ENCODE measurements at regions not wholly inside any gene's neighbourhood (a gene's known extent, or its start where the extent isn't known, plus 50 kb on each side); places are given as distances from the start of the nearest gene placed in this dataset.
A peak's percentile ranks its signal among the peaks of the same experiment; 100 is the strongest.
"Not testable (repeated sequence)": the region's sequence is repeated elsewhere in the genome, so short reads cannot be mapped to it uniquely, and the experiment has no call there.

- no peak for DNase-seq (ENCODE audit: low spot score in 2 of 2)
- FAIRE-seq: peak; percentile 64
Observed at GRCh38 chr17:70422862-70423261, 253.5 kb downstream of the KCNJ2 start.

GRCh38 chr17:70423562-70423961, 254.2 kb downstream of the KCNJ2 start:
- no peak for DNase-seq (ENCODE audit: low spot score in 2 of 2)
- FAIRE-seq: no peak

GRCh38 chr17:70426752-70427151, 257.4 kb downstream of the KCNJ2 start:
- no peak for FAIRE-seq
- DNase-seq (ENCODE audit: low spot score in 2 of 2): no peak

- DNase-seq (ENCODE audit: low spot score in 2 of 2) (no peak), FAIRE-seq (no peak)
Observed at GRCh38 chr17:70434536-70435490, 265.5 kb downstream of the KCNJ2 start.

GRCh38 chr17:70437656-70438055, 268.3 kb downstream of the KCNJ2 start:
- FAIRE-seq (no peak), DNase-seq (ENCODE audit: low spot score in 2 of 2) (no peak)

GRCh38 chr17:70446446-70446845, 277.1 kb downstream of the KCNJ2 start:
- no peak for DNase-seq (ENCODE audit: low spot score in 2 of 2)
- FAIRE-seq: no peak

GRCh38 chr17:70447588-70447987, 278.3 kb downstream of the KCNJ2 start:
- FAIRE-seq: no peak
- DNase-seq (ENCODE audit: low spot score in 2 of 2): no peak

- not testable (repeated sequence) for DNase-seq (ENCODE audit: low spot score in 2 of 2); FAIRE-seq
Observed at GRCh38 chr17:70453075-70453474, 283.7 kb downstream of the KCNJ2 start.

GRCh38 chr17:70454377-70454776, 285.0 kb downstream of the KCNJ2 start:
- no peak for FAIRE-seq
- no peak for DNase-seq (ENCODE audit: low spot score in 2 of 2)

- FAIRE-seq (no peak), DNase-seq (ENCODE audit: low spot score in 2 of 2) (no peak)
Observed at GRCh38 chr17:70454908-70455307, 285.6 kb downstream of the KCNJ2 start.

- DNase-seq (ENCODE audit: low spot score in 2 of 2): no peak
- peak; percentile 81 for FAIRE-seq
Observed at GRCh38 chr17:70464995-70465394, 295.7 kb downstream of the KCNJ2 start.

- DNase-seq (ENCODE audit: low spot score in 2 of 2) (no peak), FAIRE-seq (no peak)
Observed at GRCh38 chr17:70468661-70469060, 299.3 kb downstream of the KCNJ2 start.

GRCh38 chr17:70473049-70473448, 303.7 kb downstream of the KCNJ2 start:
- FAIRE-seq (no peak), DNase-seq (ENCODE audit: low spot score in 2 of 2) (no peak)

- DNase-seq (ENCODE audit: low spot score in 2 of 2): no peak
- FAIRE-seq: no peak
Observed at GRCh38 chr17:70476368-70476767, 307.0 kb downstream of the KCNJ2 start.

- FAIRE-seq (no peak), DNase-seq (ENCODE audit: low spot score in 2 of 2) (no peak)
Observed at GRCh38 chr17:70478902-70479301, 309.6 kb downstream of the KCNJ2 start.

- DNase-seq (ENCODE audit: low spot score in 2 of 2) (no peak), FAIRE-seq (no peak)
Observed at GRCh38 chr17:70479779-70480178, 310.4 kb downstream of the KCNJ2 start.

- no peak for DNase-seq (ENCODE audit: low spot score in 2 of 2)
- FAIRE-seq: no peak
Observed at GRCh38 chr17:70483624-70484023, 314.3 kb downstream of the KCNJ2 start.

GRCh38 chr17:70484050-70484449, 314.7 kb downstream of the KCNJ2 start:
- FAIRE-seq (no peak), DNase-seq (ENCODE audit: low spot score in 2 of 2) (no peak)

- FAIRE-seq: no peak
Observed at GRCh38 chr17:70484496-70484895, 315.2 kb downstream of the KCNJ2 start.

GRCh38 chr17:70492368-70492767, 323.0 kb downstream of the KCNJ2 start:
- DNase-seq (ENCODE audit: low spot score in 2 of 2): no peak
- FAIRE-seq: peak; percentile 88

More at GRCh38 chr17:70484496-70484895, 315.2 kb downstream of the KCNJ2 start:
- DNase-seq (ENCODE audit: low spot score in 2 of 2): no peak

- DNase-seq (ENCODE audit: low spot score in 2 of 2) (no peak), FAIRE-seq (no peak)
Observed at GRCh38 chr17:70493277-70493874, 324.0 kb downstream of the KCNJ2 start.

- FAIRE-seq: no peak
- no peak for DNase-seq (ENCODE audit: low spot score in 2 of 2)
Observed at GRCh38 chr17:70498631-70499030, 329.3 kb downstream of the KCNJ2 start.

Measured in frontal cortex (tissue), 3 donors.